KOPT-K1 (cell line): ENCODE measurements at regions not wholly inside any gene's neighbourhood (a gene's known extent, or its start where the extent isn't known, plus 50 kb on each side); places are given as distances from the start of the nearest gene placed in this dataset.

Experiments used
- H3K27ac ChIP-seq: fragments of 200-600 bp; sonication (generic); 2 replicates; pipeline ENCODE4 v1.5.1; 2016; ENCODE audit warnings: antibody characterized with exemption, mild to moderate bottlenecking, low read depth, low read length; ENCODE audit not compliant: poor library complexity, severe bottlenecking
- H3K36me3 ChIP-seq: fragments of 200-600 bp; sonication (generic); 2 replicates; pipeline ENCODE4 v1.5.1; 2017; ENCODE audit warnings: antibody characterized with exemption, mild to moderate bottlenecking, low read length, moderate library complexity; ENCODE audit not compliant: insufficient read depth
- H3K9me3 ChIP-seq: fragments of 200-600 bp; sonication (generic); 2 replicates; pipeline ENCODE4 v1.5.1; 2017; ENCODE audit warnings: antibody characterized with exemption, low read length, mild to moderate bottlenecking; ENCODE audit not compliant: insufficient read depth, poor library complexity, severe bottlenecking

- no peak overlapping the region for H3K27ac ChIP-seq
- H3K36me3 ChIP-seq, result no peaks in the 10 kb centered on the region
- H3K9me3 ChIP-seq, result no peaks in the 10 kb centered on the region
Observed at GRCh38 chr1:56390232-56390867, 189.0 kb downstream of the PLPP3 start.

- Histone ChIP-seq H3K27ac (no peak overlapping the region), H3K36me3 (no peaks in the 10 kb centered on the region), H3K9me3 (no peaks in the 10 kb centered on the region)
Observed at GRCh38 chr1:56389813-56390212, 189.6 kb downstream of the PLPP3 start.

- H3K36me3 ChIP-seq, result no peaks in the 10 kb centered on the region
- no peak overlapping the region for H3K27ac ChIP-seq
- no peaks in the 10 kb centered on the region for H3K9me3 ChIP-seq
Observed at GRCh38 chr1:56387071-56387740, 192.2 kb downstream of the PLPP3 start.

GRCh38 chr1:56385314-56385713 is 194.0 kb downstream of the PLPP3 start:
- H3K36me3 ChIP-seq, result no peaks in the 10 kb centered on the region
- H3K27ac ChIP-seq, result no peak overlapping the region

GRCh38 chr1:56382929-56383328 is 196.4 kb downstream of the PLPP3 start:
- Histone ChIP-seq H3K9me3 (no peaks in the 10 kb centered on the region), H3K36me3 (no peaks in the 10 kb centered on the region), H3K27ac (no peak overlapping the region)

More at GRCh38 chr1:56385314-56385713, 194.0 kb downstream of the PLPP3 start:
- H3K9me3 ChIP-seq, result no peaks in the 10 kb centered on the region

- no peaks in the 10 kb centered on the region for H3K9me3 ChIP-seq
- no peak overlapping the region for H3K27ac ChIP-seq
- no peaks in the 10 kb centered on the region for H3K36me3 ChIP-seq
Observed at GRCh38 chr1:56380531-56380930, 198.8 kb downstream of the PLPP3 start.

GRCh38 chr1:56378341-56379070 is 200.9 kb downstream of the PLPP3 start:
- Histone ChIP-seq H3K27ac (no peak overlapping the region), H3K9me3 (no peaks in the 10 kb centered on the region), H3K36me3 (no peaks in the 10 kb centered on the region)

GRCh38 chr1:56377431-56377830 is 201.9 kb downstream of the PLPP3 start:
- H3K27ac ChIP-seq, result no peak overlapping the region
- no peaks in the 10 kb centered on the region for H3K36me3 ChIP-seq

GRCh38 chr1:56376188-56376984 is 203.0 kb downstream of the PLPP3 start:
- H3K27ac ChIP-seq, result no peak overlapping the region
- no peaks in the 10 kb centered on the region for H3K36me3 ChIP-seq
- no peaks in the 10 kb centered on the region for H3K9me3 ChIP-seq

More at GRCh38 chr1:56377431-56377830, 201.9 kb downstream of the PLPP3 start:
- no peaks in the 10 kb centered on the region for H3K9me3 ChIP-seq

GRCh38 chr1:56375326-56375804 is 204.0 kb downstream of the PLPP3 start:
- H3K36me3 ChIP-seq, result no peaks in the 10 kb centered on the region
- no peaks in the 10 kb centered on the region for H3K9me3 ChIP-seq
- H3K27ac ChIP-seq, result no peak overlapping the region

GRCh38 chr1:56374026-56374974 is 205.1 kb downstream of the PLPP3 start:
- no peak overlapping the region for H3K27ac ChIP-seq

GRCh38 chr1:56370513-56370912 is 208.8 kb downstream of the PLPP3 start:
- H3K27ac ChIP-seq, result no peak overlapping the region
- H3K36me3 ChIP-seq, result no peaks in the 10 kb centered on the region
- no peaks in the 10 kb centered on the region for H3K9me3 ChIP-seq

More at GRCh38 chr1:56374026-56374974, 205.1 kb downstream of the PLPP3 start:
- Histone ChIP-seq H3K9me3 (no peaks in the 10 kb centered on the region), H3K36me3 (no peaks in the 10 kb centered on the region)

- Histone ChIP-seq H3K9me3 (no peaks in the 10 kb centered on the region), H3K27ac (no peak overlapping the region), H3K36me3 (no peaks in the 10 kb centered on the region)
Observed at GRCh38 chr1:56363007-56363770, 216.2 kb downstream of the PLPP3 start.
